ENCODE measurements at regions not wholly inside any gene's neighbourhood (a gene's known extent, or its start where the extent isn't known, plus 50 kb on each side); places are given as distances from the start of the nearest gene placed in this dataset.

- H3K9me1 ChIP-seq (ENCODE audit: insufficient read depth, low read length), result no peaks in the 10 kb centered on the region
- no peak overlapping the region for H3K4ac ChIP-seq (ENCODE audit: low read depth, low read length)
- H2BK120ac ChIP-seq (ENCODE audit: low read depth, low read length), result no peak overlapping the region
- ATAC-seq (ENCODE audit: low read depth) (no peak), DNase-seq (no peak)
- dilution Hi-C loops (cut with HindIII; ENCODE audit: low sequenced_read_pairs, unreplicated experiment), result no loop called here
- H3K27me3 ChIP-seq (ENCODE audit: control insufficient read depth, insufficient read depth, low read length), result no peaks in the 10 kb centered on the region
- H4K5ac ChIP-seq (ENCODE audit: low read depth, low read length), result no peak overlapping the region
- no peaks in the 10 kb centered on the region for H3K9me3 ChIP-seq (ENCODE audit: control insufficient read depth, insufficient read depth, low read length)
- WGBS, 2 experiments (ENCODE audit: extremely low coverage in 2 of 2, insufficient read length in 1 of 2), result no CpG with 5 or more reads among the region's 1 CpG
- no peak overlapping the region for H4K8ac ChIP-seq (ENCODE audit: low read depth in 2 of 2, low read length in 2 of 2)
- H2BK20ac ChIP-seq (ENCODE audit: low read depth, low read length), result no peak overlapping the region
- ChIA-PET POLR2A (ENCODE audit: unreplicated experiment) (no interaction called here), CTCF (interaction anchor here (0.5 to 1.3 kb wide), 2 partner anchors 9 to 67 kb away, joined by 3 to 4 read pairs; no protein-coding TSS in a partner anchor)
- in situ Hi-C loops (cut with MboI; ENCODE audit: low sequenced_read_pairs), result no loop called here
- H2BK15ac ChIP-seq (ENCODE audit: low read depth, low read length), result no peak overlapping the region
- H4K91ac ChIP-seq (ENCODE audit: insufficient read depth, low read depth, low read length), result no peak overlapping the region
- H2AK9ac ChIP-seq (replicated peaks; ENCODE audit: low read depth, low read length, poor library complexity), result no peak overlapping the region
- H3K56ac ChIP-seq (ENCODE audit: extremely low read depth, insufficient read depth, low read length), result no peak overlapping the region
- no peak overlapping the region for H2AK5ac ChIP-seq (ENCODE audit: low read depth, low read length)
- no TSS peak for BruUV-seq (replicated peaks)
- no peak overlapping the region for H2BK5ac ChIP-seq (ENCODE audit: low read depth, low read length, poor library complexity, severe bottlenecking)
- no peak overlapping the region for H3K4me3 ChIP-seq (ENCODE audit: insufficient read depth, low read depth, low read length)
- intact Hi-C loops (cut with micrococcal nuclease), result no loop called here
- H3K18ac ChIP-seq (ENCODE audit: low read depth, low read length), result no peak overlapping the region
- no peak overlapping the region for H3K9ac ChIP-seq (ENCODE audit: low read depth, low read length)
- no peak overlapping the region for H3K14ac ChIP-seq (replicated peaks; ENCODE audit: low read depth, low read length)
- no peaks in the 10 kb centered on the region for H4K20me1 ChIP-seq (ENCODE audit: insufficient read depth, low read length)
- TF ChIP-seq POLR2A (IDR thresholded peaks at IDR 0.05; ENCODE audit: low read depth, low read length), result no peak
- no peak for TF ChIP-seq ELK1 (IDR thresholded peaks at IDR 0.05; ENCODE audit: borderline replicate concordance, low read depth, low read length)
- TF ChIP-seq FOS (IDR thresholded peaks at IDR 0.05; ENCODE audit: low read depth, low read length), result no peak
- TF ChIP-seq RFX5 (IDR thresholded peaks at IDR 0.05; ENCODE audit: low read depth, low read length), result no peak
- no peak for TF ChIP-seq CHD1 (IDR thresholded peaks at IDR 0.05; ENCODE audit: low read depth, low read length)
- no peak for TF ChIP-seq BHLHE40 (IDR thresholded peaks at IDR 0.05; ENCODE audit: low read depth, low read length)
- no peak for TF ChIP-seq CTCF (conservative IDR thresholded peaks at IDR 0.05; ENCODE audit: low read depth, low read length)
- no peak for TF ChIP-seq RCOR1 (IDR thresholded peaks at IDR 0.05; ENCODE audit: insufficient replicate concordance, low read length)
- TF ChIP-seq USF2 (IDR thresholded peaks at IDR 0.05; ENCODE audit: low read depth, low read length), result no peak
- no peak for TF ChIP-seq CEBPB (IDR thresholded peaks at IDR 0.05; ENCODE audit: low read depth, low read length)
- TF ChIP-seq RAD21 (IDR thresholded peaks at IDR 0.05; ENCODE audit: low read length), result no peak
- no peak for TF ChIP-seq MAZ (IDR thresholded peaks at IDR 0.05; ENCODE audit: borderline replicate concordance, low read depth, low read length)
- no peak for TF ChIP-seq SMC3 (IDR thresholded peaks at IDR 0.05; ENCODE audit: low read depth, low read length)
- TF ChIP-seq MXI1 (IDR thresholded peaks at IDR 0.05; ENCODE audit: borderline replicate concordance, low read depth, low read length), result no peak
- no peak for TF ChIP-seq MAFK (IDR thresholded peaks at IDR 0.05; ENCODE audit: low read depth, low read length)
- no peak for TF ChIP-seq NFE2L2 (IDR thresholded peaks at IDR 0.05; ENCODE audit: low read depth, low read length)
- no peak overlapping the region for H3K27ac ChIP-seq (ENCODE audit: insufficient read depth, low read length)
- H3K4me1 ChIP-seq (ENCODE audit: control insufficient read depth, insufficient read depth, low read length), result no peaks in the 10 kb centered on the region
- no peak overlapping the region for H3K4me2 ChIP-seq (ENCODE audit: low read depth, low read length)
- no peak overlapping the region for H2AFZ ChIP-seq (replicated peaks; ENCODE audit: low read length, poor library complexity)
- H3K23ac ChIP-seq (ENCODE audit: low read depth, low read length), result no peak overlapping the region
- H3K36me3 ChIP-seq (ENCODE audit: control insufficient read depth, insufficient read depth, low read length), result no peaks in the 10 kb centered on the region
- no peaks in the 10 kb centered on the region for H3K79me1 ChIP-seq (ENCODE audit: low read depth in 1 of 2, low read length in 2 of 2)
Measured at GRCh38 chr2:188151670-188152069, 140.0 kb upstream of the GULP1 start.
